ENCODE measurements at regions not wholly inside any gene's neighbourhood (a gene's known extent, or its start where the extent isn't known, plus 50 kb on each side); places are given as distances from the start of the nearest gene placed in this dataset.

- Histone ChIP-seq H3K4me1 (replicated peaks in 1 of 2; ENCODE audit: control insufficient read depth in 2 of 2, insufficient read depth in 2 of 2, low read length in 2 of 2) (peaks cover 0 to 12% of the 10 kb centered on the region in 2 experiments; a peak in 3 of 5 replicates), H2AFZ (ENCODE audit: low read depth, low read length) (no peak overlapping the region), H4K20me1 (replicated peaks; ENCODE audit: control insufficient read depth, insufficient read depth, low read length) (no peaks in the 10 kb centered on the region), H3K9me3 (replicated peaks; ENCODE audit: control insufficient read depth, insufficient read depth, low read depth, low read length) (peaks cover 3% of the 10 kb centered on the region), H3K36me3 (ENCODE audit: control insufficient read depth, insufficient read depth, low read length) (peaks cover 34% of the 10 kb centered on the region; the same call in 2 of the 3 replicates), H3K27ac (ENCODE audit: extremely low read depth, low read depth, low read length) (no peak overlapping the region), H3K27me3 (ENCODE audit: control insufficient read depth in 2 of 2, insufficient read depth in 2 of 2, low read length in 2 of 2) (no peaks in the 10 kb centered on the region), H3K4me3 (no peak overlapping the region), H3K9me1 (ENCODE audit: control insufficient read depth, insufficient read depth, low read length) (no peaks in the 10 kb centered on the region), H3K4me2 (ENCODE audit: insufficient read depth, low read length) (no peak overlapping the region), H3K9ac (ENCODE audit: insufficient read depth in 1 of 2, low read depth in 2 of 2, low read length in 2 of 2) (no peak overlapping the region), H3K79me2 (ENCODE audit: control insufficient read depth, insufficient read depth, low read length) (peaks cover 19% of the 10 kb centered on the region)
- ChIA-PET POLR2A (no interaction called here), CTCF (ENCODE audit: low intra/inter-chr PET ratio) (no interaction called here)
- ATAC-seq (no peak), FAIRE-seq (no peak), DNase-seq (ENCODE audit: extremely low read depth in 1 of 4, low spot score in 3 of 4) (no peak)
- in situ Hi-C loops (cut with MboI), result no loop called here
- no TSS peak for BruUV-seq (replicated peaks)
- intact Hi-C loops (cut with micrococcal nuclease), result no loop called here
- no peak for TF ChIP-seq BHLHE40 (IDR thresholded peaks at IDR 0.05; ENCODE audit: low read length)
- no peak for TF ChIP-seq SUPT5H (IDR thresholded peaks at IDR 0.05)
- TF ChIP-seq NFIC (IDR thresholded peaks at IDR 0.05), result no peak
- no peak for TF ChIP-seq TEAD2 (tag; IDR thresholded peaks at IDR 0.05)
- TF ChIP-seq HINFP (tag; conservative IDR thresholded peaks at IDR 0.05; ENCODE audit: low read depth), result no peak
- no peak for TF ChIP-seq HNRNPUL1 (IDR thresholded peaks at IDR 0.05; ENCODE audit: low read length)
- TF ChIP-seq HBP1 (CRISPR knock-in tag; IDR thresholded peaks at IDR 0.05), result no peak
- no peak for TF ChIP-seq DACH1 (IDR thresholded peaks at IDR 0.05; ENCODE audit: partially characterized antibody)
- no peak for TF ChIP-seq ZNF174 (CRISPR knock-in tag; IDR thresholded peaks at IDR 0.05)
- no peak for TF ChIP-seq TCF3 (CRISPR knock-in tag; IDR thresholded peaks at IDR 0.05)
- no peak for TF ChIP-seq ZBTB7A (IDR thresholded peaks at IDR 0.05; ENCODE audit: borderline replicate concordance, control insufficient read depth, low read depth, low read length)
- TF ChIP-seq CREB3L1 (IDR thresholded peaks at IDR 0.05; ENCODE audit: borderline replicate concordance, low read depth), result no peak
These were observed 538.5 kb upstream of the NECTIN3 start for GRCh38 chr3:110533089-110533488.

All from K562 (cell line).